ENCODE measurements at regions not wholly inside any gene's neighbourhood (a gene's known extent, or its start where the extent isn't known, plus 50 kb on each side); places are given as distances from the start of the nearest gene placed in this dataset.

GRCh38 chr2:126425943-126426342 lies 230.0 kb upstream of the GYPC start:
- H3K4me2 ChIP-seq (ENCODE audit: control insufficient read depth, insufficient read depth) = no peak overlapping the region
- H3K79me2 ChIP-seq (ENCODE audit: control insufficient read depth, insufficient read depth, low read length) = no peaks in the 10 kb centered on the region
- no peaks in the 10 kb centered on the region for H4K20me1 ChIP-seq (ENCODE audit: control insufficient read depth, insufficient read depth)
- ChIA-PET POLR2A (no interaction called here), RAD21 (ENCODE audit: unreplicated experiment) (no interaction called here), SMC1A (ENCODE audit: uncharacterized antibody, unreplicated experiment) (no interaction called here), CTCF (no interaction called here)
- intact Hi-C loops (cut with micrococcal nuclease; ENCODE audit: unreplicated experiment) = no loop called here
- WGBS (ENCODE audit: insufficient coverage, insufficient replicate concordance, low lambda C conversion rate, missing lambda C conversion rate) = 4% methylated on average over 1 of the region's 1 CpG
- H3K27me3 ChIP-seq (replicated peaks in 1 of 2; ENCODE audit: control insufficient read depth in 2 of 2, insufficient read depth in 2 of 2, low read length in 1 of 2) = no peaks in the 10 kb centered on the region
- ATAC-seq (no peak), DNase-seq (ENCODE audit: low read depth, low spot score) (no peak), FAIRE-seq (no peak)
- H3K4me3 ChIP-seq = no peak overlapping the region
- H3K9me3 ChIP-seq (replicated peaks; ENCODE audit: control insufficient read depth, insufficient read depth, low read length) = no peaks in the 10 kb centered on the region
- H3K9ac ChIP-seq (ENCODE audit: control insufficient read depth, insufficient read depth, low read length) = no peak overlapping the region
- H2AFZ ChIP-seq (ENCODE audit: control insufficient read depth, low read depth, low read length) = no peak overlapping the region
- no peaks in the 10 kb centered on the region for H3K4me1 ChIP-seq (ENCODE audit: control insufficient read depth, insufficient read depth, low read length)
- in situ Hi-C loops (cut with MboI) = no loop called here
- no peak overlapping the region for H3K27ac ChIP-seq (ENCODE audit: control insufficient read depth, insufficient read depth)
- TF ChIP-seq NFYA (IDR thresholded peaks at IDR 0.05; ENCODE audit: borderline replicate concordance, low read depth, low read length) = no peak
- TF ChIP-seq USF1 (IDR thresholded peaks at IDR 0.05; ENCODE audit: borderline replicate concordance, extremely low read length, insufficient read depth, low read depth, low read length) = no peak
- no peak for TF ChIP-seq ETV6 (conservative IDR thresholded peaks at IDR 0.05 in 1 of 2, IDR thresholded peaks at IDR 0.05 in 1 of 2; ENCODE audit: borderline replicate concordance in 1 of 2, low read depth in 1 of 2)
- no peak for TF ChIP-seq BMI1 (IDR thresholded peaks at IDR 0.05; ENCODE audit: borderline replicate concordance)
- no peak for TF ChIP-seq SPI1 (IDR thresholded peaks at IDR 0.05; ENCODE audit: borderline replicate concordance, insufficient read depth, low read depth, low read length)
- no peak for TF ChIP-seq SMAD5 (IDR thresholded peaks at IDR 0.05; ENCODE audit: low read depth)
- no peak for TF ChIP-seq NFIC (IDR thresholded peaks at IDR 0.05; ENCODE audit: low read depth, low read length)
- TF ChIP-seq CBX3 (IDR thresholded peaks at IDR 0.05; ENCODE audit: borderline replicate concordance, low read depth) = no peak
- TF ChIP-seq ASH2L (IDR thresholded peaks at IDR 0.05; ENCODE audit: borderline replicate concordance, low read depth) = no peak
- TF ChIP-seq, protein P1, sequence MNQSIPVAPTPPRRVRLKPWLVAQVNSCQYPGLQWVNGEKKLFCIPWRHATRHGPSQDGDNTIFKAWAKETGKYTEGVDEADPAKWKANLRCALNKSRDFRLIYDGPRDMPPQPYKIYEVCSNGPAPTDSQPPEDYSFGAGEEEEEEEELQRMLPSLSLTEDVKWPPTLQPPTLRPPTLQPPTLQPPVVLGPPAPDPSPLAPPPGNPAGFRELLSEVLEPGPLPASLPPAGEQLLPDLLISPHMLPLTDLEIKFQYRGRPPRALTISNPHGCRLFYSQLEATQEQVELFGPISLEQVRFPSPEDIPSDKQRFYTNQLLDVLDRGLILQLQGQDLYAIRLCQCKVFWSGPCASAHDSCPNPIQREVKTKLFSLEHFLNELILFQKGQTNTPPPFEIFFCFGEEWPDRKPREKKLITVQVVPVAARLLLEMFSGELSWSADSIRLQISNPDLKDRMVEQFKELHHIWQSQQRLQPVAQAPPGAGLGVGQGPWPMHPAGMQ (IDR thresholded peaks at IDR 0.05; ENCODE audit: borderline replicate concordance) = no peak
- no peak for TF ChIP-seq GATAD2B (conservative IDR thresholded peaks at IDR 0.05; ENCODE audit: low read depth)
- TF ChIP-seq RFX5 (IDR thresholded peaks at IDR 0.05; ENCODE audit: low read depth, low read length) = no peak
- no peak for TF ChIP-seq CHD1 (IDR thresholded peaks at IDR 0.05; ENCODE audit: low read depth, low read length)
- TF ChIP-seq SMARCA5 (IDR thresholded peaks at IDR 0.05) = no peak
- BruUV-seq (replicated peaks) = no TSS peak
- H3K36me3 ChIP-seq (ENCODE audit: control insufficient read depth in 2 of 2, insufficient read depth in 2 of 2, low read length in 1 of 2) = no peaks in the 10 kb centered on the region

Measured in GM12878 (cell line).